Trophoblast cell (in vitro differentiated cells and primary cell): ENCODE measurements at regions not wholly inside any gene's neighbourhood (a gene's known extent, or its start where the extent isn't known, plus 50 kb on each side); places are given as distances from the start of the nearest gene placed in this dataset.

ENCODE experiments used
- DNase-seq, 2 donors: peaks; one replicate each; pipeline ENCODE4 v3.0.0-alpha.2; 2016
- H2AFZ ChIP-seq: 2 replicates; pipeline ENCODE4 v1.6.1; 2013; ENCODE audit warnings: low read length, moderate library complexity, mild to moderate bottlenecking; ENCODE audit not compliant: insufficient read depth, poor library complexity
- H2AK5ac ChIP-seq: 2 replicates; pipeline ENCODE4 v1.6.1; 2013; ENCODE audit warnings: mild to moderate bottlenecking, low read length
- H2BK120ac ChIP-seq: 2 replicates; pipeline ENCODE4 v1.6.1; 2013; ENCODE audit warnings: low read length, mild to moderate bottlenecking, moderate library complexity; ENCODE audit not compliant: insufficient read depth, poor library complexity
- H2BK12ac ChIP-seq: 2 replicates; pipeline ENCODE4 v1.6.1; 2013; ENCODE audit warnings: mild to moderate bottlenecking, low read length, moderate library complexity
- H2BK5ac ChIP-seq: 2 replicates; pipeline ENCODE4 v1.6.1; 2013; ENCODE audit warnings: low read length, low read depth, moderate library complexity, mild to moderate bottlenecking; ENCODE audit not compliant: poor library complexity
- H3K14ac ChIP-seq: 2 replicates; pipeline ENCODE4 v1.6.1; 2013; ENCODE audit warnings: mild to moderate bottlenecking, low read length
- H3K18ac ChIP-seq: 2 replicates; pipeline ENCODE4 v1.6.1; 2013; ENCODE audit warnings: mild to moderate bottlenecking, low read length
- H3K23ac ChIP-seq: 2 replicates; pipeline ENCODE4 v1.6.1; 2013; ENCODE audit warnings: low read length
- H3K27ac ChIP-seq: 2 replicates; pipeline ENCODE4 v1.5.1; 2013; ENCODE audit warnings: low read depth, mild to moderate bottlenecking, inconsistent platforms, low read length, moderate library complexity
- H3K27me3 ChIP-seq: 2 replicates; pipeline ENCODE4 v1.6.1; 2013; ENCODE audit warnings: inconsistent platforms, mild to moderate bottlenecking, low read length, moderate library complexity; ENCODE audit not compliant: insufficient read depth
- H3K36me3 ChIP-seq, 2 experiments: 1 replicate in 1 of 2; 2 replicates in 1 of 2; pipeline ENCODE4 v1.6.1; 2013; ENCODE audit warnings: low read length in 2 of 2, mild to moderate bottlenecking in 2 of 2, moderate library complexity in 1 of 2; ENCODE audit not compliant: insufficient read depth in 2 of 2, control insufficient read depth in 1 of 2
- H3K4ac ChIP-seq: 2 replicates; pipeline ENCODE4 v1.6.1; 2013; ENCODE audit warnings: low read depth, mild to moderate bottlenecking, low read length, moderate library complexity
- H3K4me1 ChIP-seq, 2 experiments: 1 replicate in 1 of 2; 2 replicates in 1 of 2; pipeline ENCODE4 v1.6.1; 2013; ENCODE audit warnings: low read length in 2 of 2, mild to moderate bottlenecking in 2 of 2, moderate library complexity in 1 of 2; ENCODE audit not compliant: insufficient read depth in 2 of 2, control insufficient read depth in 1 of 2
- H3K4me2 ChIP-seq: 2 replicates; pipeline ENCODE4 v1.6.1; 2013; ENCODE audit warnings: inconsistent platforms, mild to moderate bottlenecking, low read length, moderate library complexity
- H3K4me3 ChIP-seq: 2 replicates; pipeline ENCODE4 v1.5.1; 2013; ENCODE audit warnings: mild to moderate bottlenecking, low read depth, low read length, inconsistent platforms
- H3K79me1 ChIP-seq: one replicate; pipeline ENCODE4 v1.6.1; 2013; ENCODE audit warnings: low read length
- H3K79me2 ChIP-seq: 2 replicates; pipeline ENCODE4 v1.6.1; 2013; ENCODE audit warnings: low read length, mild to moderate bottlenecking; ENCODE audit not compliant: control insufficient read depth, insufficient read depth, poor library complexity
- H3K9ac ChIP-seq: 2 replicates; pipeline ENCODE4 v1.6.1; 2013; ENCODE audit warnings: mild to moderate bottlenecking, low read length
- H3K9me3 ChIP-seq: 2 replicates; pipeline ENCODE4 v1.6.1; 2013; ENCODE audit warnings: low read depth, mild to moderate bottlenecking, control low read depth, inconsistent platforms, low read length; ENCODE audit not compliant: insufficient read depth
- H4K12ac ChIP-seq: 2 replicates; pipeline ENCODE4 v1.6.1; 2013; ENCODE audit warnings: low read depth, mild to moderate bottlenecking, low read length, moderate library complexity
- H4K8ac ChIP-seq: 2 replicates; pipeline ENCODE4 v1.6.1; 2013; ENCODE audit warnings: low read depth, mild to moderate bottlenecking, low read length, moderate library complexity
- H4K91ac ChIP-seq: one replicate; pipeline ENCODE4 v1.6.1; 2013; ENCODE audit warnings: low read depth, mild to moderate bottlenecking, low read length, moderate library complexity
- WGBS: extraction: QIAGEN DNeasy Blood & Tissue Kit; methylation state at CpG from one replicate; pipeline ENCODE4 v1.1.7; 2013; ENCODE audit warnings: missing lambda C conversion rate; ENCODE audit not compliant: insufficient read length, insufficient coverage; ENCODE audit errors: extremely low coverage; 5-methylcytosine and 5-hydroxymethylcytosine counted together

- H3K4me2 ChIP-seq = no peak overlapping the region
- H2BK12ac ChIP-seq = no peak overlapping the region
- no peaks in the 10 kb centered on the region for H3K9me3 ChIP-seq
- no peak overlapping the region for H4K91ac ChIP-seq
- H3K9ac ChIP-seq = peak overlapping the region; percentile 11
- H3K4me3 ChIP-seq = no peak overlapping the region
- no peak overlapping the region for H3K18ac ChIP-seq
- H2AK5ac ChIP-seq = no peak overlapping the region
- no peak overlapping the region for H2AFZ ChIP-seq
- H3K79me2 ChIP-seq = no peaks in the 10 kb centered on the region
- H2BK5ac ChIP-seq = no peak overlapping the region
- no peak overlapping the region for H3K27ac ChIP-seq
- H3K36me3 ChIP-seq = no peaks in the 10 kb centered on the region
- H3K79me1 ChIP-seq = no peaks in the 10 kb centered on the region
- no CpG with 5 or more reads among the region's 5 CpGs for WGBS
- H3K4me1 ChIP-seq = peaks cover 0 to 4% of the 10 kb centered on the region in 2 experiments
- no peak overlapping the region for H3K4ac ChIP-seq
- no peak overlapping the region for H2BK120ac ChIP-seq
- H4K8ac ChIP-seq = no peak overlapping the region
- no peak for DNase-seq
- no peaks in the 10 kb centered on the region for H3K27me3 ChIP-seq
- no peak overlapping the region for H3K14ac ChIP-seq
- H4K12ac ChIP-seq = no peak overlapping the region
- peak overlapping the region; percentile 37 for H3K23ac ChIP-seq
These were observed 395.9 kb downstream of the DTWD2 start for GRCh38 chr5:118592229-118593002.

GRCh38 chr5:118590806-118591205 is 397.5 kb downstream of the DTWD2 start:
- Histone ChIP-seq H3K9ac (no peak overlapping the region), H3K18ac (no peak overlapping the region), H3K27ac (no peak overlapping the region), H4K8ac (no peak overlapping the region), H3K79me2 (no peaks in the 10 kb centered on the region), H3K23ac (no peak overlapping the region), H2AFZ (no peak overlapping the region), H2AK5ac (no peak overlapping the region), H3K4me3 (no peak overlapping the region), H3K36me3 (no peaks in the 10 kb centered on the region), H2BK120ac (no peak overlapping the region), H3K27me3 (no peaks in the 10 kb centered on the region), H3K14ac (no peak overlapping the region), H2BK5ac (no peak overlapping the region), H3K79me1 (no peaks in the 10 kb centered on the region), H4K12ac (no peak overlapping the region), H4K91ac (no peak overlapping the region), H3K4ac (no peak overlapping the region), H2BK12ac (no peak overlapping the region), H3K9me3 (no peaks in the 10 kb centered on the region), H3K4me1 (peaks cover 0 to 4% of the 10 kb centered on the region in 2 experiments), H3K4me2 (no peak overlapping the region)
- DNase-seq = no peak
- no CpG with 5 or more reads among the region's 2 CpGs for WGBS

GRCh38 chr5:118580949-118581348 is 407.4 kb downstream of the DTWD2 start:
- no peak overlapping the region for H3K4me2 ChIP-seq
- no peaks in the 10 kb centered on the region for H3K9me3 ChIP-seq
- no peak overlapping the region for H3K9ac ChIP-seq
- H3K14ac ChIP-seq = no peak overlapping the region
- no peak overlapping the region for H3K4ac ChIP-seq
- H2AFZ ChIP-seq = no peak overlapping the region
- no CpG with 5 or more reads among the region's 5 CpGs for WGBS
- no peak overlapping the region for H2BK120ac ChIP-seq
- H2BK12ac ChIP-seq = no peak overlapping the region
- H3K23ac ChIP-seq = no peak overlapping the region
- H4K91ac ChIP-seq = no peak overlapping the region
- H2BK5ac ChIP-seq = no peak overlapping the region
- H2AK5ac ChIP-seq = no peak overlapping the region
- no peak overlapping the region for H3K4me3 ChIP-seq
- H3K27ac ChIP-seq = no peak overlapping the region
- H4K8ac ChIP-seq = no peak overlapping the region
- H3K18ac ChIP-seq = no peak overlapping the region
- no peaks in the 10 kb centered on the region for H3K27me3 ChIP-seq
- H3K4me1 ChIP-seq = no peaks in the 10 kb centered on the region
- no peak overlapping the region for H4K12ac ChIP-seq
- DNase-seq = no peak
- no peaks in the 10 kb centered on the region for H3K36me3 ChIP-seq
- H3K79me1 ChIP-seq = no peaks in the 10 kb centered on the region
- no peaks in the 10 kb centered on the region for H3K79me2 ChIP-seq

GRCh38 chr5:118578093-118578492 is 410.3 kb downstream of the DTWD2 start:
- H3K27ac ChIP-seq = no peak overlapping the region
- no peak overlapping the region for H2BK120ac ChIP-seq
- no peak overlapping the region for H4K12ac ChIP-seq
- H3K4me3 ChIP-seq = no peak overlapping the region
- no peak overlapping the region for H3K18ac ChIP-seq
- H3K36me3 ChIP-seq = no peaks in the 10 kb centered on the region
- no peak overlapping the region for H3K9ac ChIP-seq
- no peak for DNase-seq
- H2BK5ac ChIP-seq = no peak overlapping the region
- no peak overlapping the region for H2BK12ac ChIP-seq
- H4K91ac ChIP-seq = no peak overlapping the region
- H3K4me1 ChIP-seq = no peaks in the 10 kb centered on the region
- no peak overlapping the region for H3K4ac ChIP-seq
- no peaks in the 10 kb centered on the region for H3K9me3 ChIP-seq
- H3K79me2 ChIP-seq = no peaks in the 10 kb centered on the region
- no peak overlapping the region for H3K14ac ChIP-seq
- no peak overlapping the region for H2AFZ ChIP-seq
- no peak overlapping the region for H3K23ac ChIP-seq
- H3K4me2 ChIP-seq = no peak overlapping the region
- no peaks in the 10 kb centered on the region for H3K27me3 ChIP-seq
- WGBS = no CpG with 5 or more reads among the region's 3 CpGs
- H3K79me1 ChIP-seq = no peaks in the 10 kb centered on the region
- no peak overlapping the region for H2AK5ac ChIP-seq
- no peak overlapping the region for H4K8ac ChIP-seq
